Gastrocnemius medialis (tissue), 4 donors: ENCODE measurements at regions not wholly inside any gene's neighbourhood (a gene's known extent, or its start where the extent isn't known, plus 50 kb on each side); places are given as distances from the start of the nearest gene placed in this dataset.

ENCODE experiments used
- ATAC-seq, 2 donors: fragments of 150-250 bp; one replicate each; pipeline ENCODE4 v1.9.1; 2016
- DNase-seq, 2 donors: peaks; one replicate each; pipeline ENCODE4 v3.0.0-alpha.2; 2019
- H3K27ac ChIP-seq, 4 donors: fragments of 200-600 bp; sonication (generic); 1 replicate in 1 of 4; 2 replicates in 3 of 4; pipeline ENCODE4 v1.5.1; 2016 to 2018; ENCODE audit warnings: mild to moderate bottlenecking in 2 of 4, moderate library complexity in 1 of 4
- H3K27me3 ChIP-seq, 3 donors: fragments of 200-600 bp; sonication (generic) in 2 of 3; 1 replicate in 1 of 3; 2 replicates in 2 of 3; pipeline versions ENCODE4 v1.5.1 to v1.6.0; 2016 to 2019; ENCODE audit warnings: mild to moderate bottlenecking in 1 of 3, moderate library complexity in 1 of 3
- H3K36me3 ChIP-seq, 2 donors: fragments of 200-600 bp; sonication (generic) in 1 of 2; one replicate each; pipeline ENCODE4 v1.5.1; 2017 to 2018
- H3K4me1 ChIP-seq, 2 donors: fragments of 200-600 bp; sonication (generic) in 1 of 2; one replicate each; pipeline ENCODE4 v1.5.1; 2016 to 2017; ENCODE audit warnings: mild to moderate bottlenecking in 2 of 2
- H3K4me3 ChIP-seq, 4 donors: fragments of 200-600 bp; sonication (generic) in 3 of 4; 1 replicate in 1 of 4; 2 replicates in 3 of 4; pipeline ENCODE4 v1.5.1; 2016 to 2019; ENCODE audit warnings: mild to moderate bottlenecking in 2 of 4
- H3K9me3 ChIP-seq, 3 donors: fragments of 200-600 bp; sonication (generic) in 2 of 3; 1 replicate in 1 of 3; 2 replicates in 2 of 3; pipeline ENCODE4 v1.5.1; 2016 to 2019
- POLR2A ChIP-seq, 2 donors: fragments of 450-650 bp; IDR thresholded peaks; one replicate each; pipeline ENCODE4 v1.6.1; 2017; ENCODE audit warnings: antibody characterized with exemption in 2 of 2, mild to moderate bottlenecking in 2 of 2, moderate library complexity in 2 of 2
- in situ Hi-C, 4 donors: fragments of 200-750 bp; cut with MboI; loops; one replicate each; pipeline versions ENCODE4 v1.15.0 to v1.8.0; 2017; ENCODE audit warnings: low sequenced_read_pairs in 4 of 4
- intact Hi-C: fragments of 100-400 bp; cut with DNase I; formaldehyde crosslinking; loops from one replicate; pipeline ENCODE4 v1.15.1; 2023; ENCODE audit warnings: low total_unique reads
- TF ChIP-seq, protein P1 (sequence below), 5 experiments: fragments of 450-650 bp in 3 of 5; fragments of 200-600 bp in 2 of 5; sonication (generic) in 2 of 5; IDR thresholded peaks in 4 of 5; conservative IDR thresholded peaks in 1 of 5; 1 replicate in 4 of 5; 2 replicates in 1 of 5; pipeline ENCODE4 v1.5.1; 2016 to 2019; ENCODE audit warnings: antibody characterized with exemption in 5 of 5, mild to moderate bottlenecking in 3 of 5, moderate library complexity in 3 of 5

GRCh38 chr6:85065831-85066230 is 301.4 kb upstream of the TBX18 start:
- H3K27ac ChIP-seq = no peak overlapping the region
- intact Hi-C loops = no loop called here
- no peaks in the 10 kb centered on the region for H3K36me3 ChIP-seq
- DNase-seq (no peak), ATAC-seq (no peak)
- no peaks in the 10 kb centered on the region for H3K4me1 ChIP-seq
- H3K27me3 ChIP-seq = no peaks in the 10 kb centered on the region
- no peaks in the 10 kb centered on the region for H3K9me3 ChIP-seq
- in situ Hi-C loops = no loop called here
- H3K4me3 ChIP-seq = no peak overlapping the region
- TF ChIP-seq POLR2A (IDR thresholded peaks at IDR 0.05) = no peak
- TF ChIP-seq, protein P1, sequence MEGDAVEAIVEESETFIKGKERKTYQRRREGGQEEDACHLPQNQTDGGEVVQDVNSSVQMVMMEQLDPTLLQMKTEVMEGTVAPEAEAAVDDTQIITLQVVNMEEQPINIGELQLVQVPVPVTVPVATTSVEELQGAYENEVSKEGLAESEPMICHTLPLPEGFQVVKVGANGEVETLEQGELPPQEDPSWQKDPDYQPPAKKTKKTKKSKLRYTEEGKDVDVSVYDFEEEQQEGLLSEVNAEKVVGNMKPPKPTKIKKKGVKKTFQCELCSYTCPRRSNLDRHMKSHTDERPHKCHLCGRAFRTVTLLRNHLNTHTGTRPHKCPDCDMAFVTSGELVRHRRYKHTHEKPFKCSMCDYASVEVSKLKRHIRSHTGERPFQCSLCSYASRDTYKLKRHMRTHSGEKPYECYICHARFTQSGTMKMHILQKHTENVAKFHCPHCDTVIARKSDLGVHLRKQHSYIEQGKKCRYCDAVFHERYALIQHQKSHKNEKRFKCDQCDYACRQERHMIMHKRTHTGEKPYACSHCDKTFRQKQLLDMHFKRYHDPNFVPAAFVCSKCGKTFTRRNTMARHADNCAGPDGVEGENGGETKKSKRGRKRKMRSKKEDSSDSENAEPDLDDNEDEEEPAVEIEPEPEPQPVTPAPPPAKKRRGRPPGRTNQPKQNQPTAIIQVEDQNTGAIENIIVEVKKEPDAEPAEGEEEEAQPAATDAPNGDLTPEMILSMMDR (IDR thresholded peaks at IDR 0.05 in 4 of 5, conservative IDR thresholded peaks at IDR 0.05 in 1 of 5) = no peak

DNA sequence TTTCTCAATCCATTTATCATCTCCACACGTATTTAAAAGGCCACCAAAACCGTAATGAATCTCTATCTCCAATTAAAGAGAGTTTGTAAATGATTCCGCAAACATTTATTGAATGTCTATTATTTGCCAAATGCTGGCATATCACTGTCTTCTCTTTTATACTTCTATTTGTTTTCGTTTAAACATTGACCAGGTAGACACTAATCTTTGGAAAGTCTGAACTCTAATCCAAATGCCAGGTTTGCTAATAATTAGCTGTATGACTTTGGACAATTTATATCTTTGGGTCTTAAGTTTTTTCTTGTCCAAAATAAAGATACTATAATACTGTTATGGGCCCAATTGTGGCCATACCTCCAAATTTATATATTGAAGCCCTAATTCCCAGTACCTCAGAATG is 299.2 kb upstream of the TBX18 start:
- DNase-seq (no peak), ATAC-seq (no peak)
- intact Hi-C loops = no loop called here
- in situ Hi-C loops = no loop called here
- H3K36me3 ChIP-seq = no peaks in the 10 kb centered on the region
- no peaks in the 10 kb centered on the region for H3K27me3 ChIP-seq
- H3K27ac ChIP-seq = no peak overlapping the region
- H3K4me3 ChIP-seq = no peak overlapping the region
- TF ChIP-seq, protein P1 (IDR thresholded peaks at IDR 0.05 in 4 of 5, conservative IDR thresholded peaks at IDR 0.05 in 1 of 5) = no peak
- TF ChIP-seq POLR2A (IDR thresholded peaks at IDR 0.05) = no peak
- no peaks in the 10 kb centered on the region for H3K4me1 ChIP-seq
- H3K9me3 ChIP-seq = no peaks in the 10 kb centered on the region

GRCh38 chr6:85062884-85063283 is 298.5 kb upstream of the TBX18 start:
- Histone ChIP-seq H3K9me3 (no peaks in the 10 kb centered on the region), H3K27ac (no peak overlapping the region), H3K27me3 (no peaks in the 10 kb centered on the region), H3K4me1 (no peaks in the 10 kb centered on the region), H3K36me3 (no peaks in the 10 kb centered on the region), H3K4me3 (no peak overlapping the region)
- intact Hi-C loops (no loop called here), in situ Hi-C loops (no loop called here)
- TF ChIP-seq, protein P1 (IDR thresholded peaks at IDR 0.05 in 4 of 5, conservative IDR thresholded peaks at IDR 0.05 in 1 of 5) = no peak
- TF ChIP-seq POLR2A (IDR thresholded peaks at IDR 0.05) = no peak
- DNase-seq = no peak
- no peak for ATAC-seq

DNA sequence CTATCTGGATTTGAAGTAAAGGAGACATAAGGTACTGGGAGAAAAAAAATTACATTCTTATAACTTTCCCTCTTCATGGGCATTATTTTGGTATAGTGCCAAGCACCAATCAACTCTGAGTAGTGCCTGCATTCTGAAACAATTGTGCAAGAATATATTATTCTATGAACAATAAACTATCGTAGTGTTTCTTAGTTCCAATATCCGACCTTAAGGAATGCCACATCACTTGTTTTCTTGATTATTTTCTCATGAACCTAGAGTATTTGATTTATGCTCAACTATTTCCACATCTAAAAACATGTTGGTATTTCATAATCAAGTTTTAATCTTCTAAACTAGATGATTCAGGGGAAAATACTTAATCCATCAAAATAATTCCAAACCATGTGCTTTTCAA is 294.4 kb upstream of the TBX18 start:
- no peak for TF ChIP-seq POLR2A (IDR thresholded peaks at IDR 0.05)
- TF ChIP-seq, protein P1 (IDR thresholded peaks at IDR 0.05 in 4 of 5, conservative IDR thresholded peaks at IDR 0.05 in 1 of 5) = no peak
- Histone ChIP-seq H3K9me3 (no peaks in the 10 kb centered on the region), H3K4me3 (no peak overlapping the region), H3K27ac (no peak overlapping the region), H3K36me3 (no peaks in the 10 kb centered on the region), H3K27me3 (no peaks in the 10 kb centered on the region), H3K4me1 (no peaks in the 10 kb centered on the region)
- in situ Hi-C loops = no loop called here
- DNase-seq (no peak), ATAC-seq (no peak)
- intact Hi-C loops = no loop called here

DNA sequence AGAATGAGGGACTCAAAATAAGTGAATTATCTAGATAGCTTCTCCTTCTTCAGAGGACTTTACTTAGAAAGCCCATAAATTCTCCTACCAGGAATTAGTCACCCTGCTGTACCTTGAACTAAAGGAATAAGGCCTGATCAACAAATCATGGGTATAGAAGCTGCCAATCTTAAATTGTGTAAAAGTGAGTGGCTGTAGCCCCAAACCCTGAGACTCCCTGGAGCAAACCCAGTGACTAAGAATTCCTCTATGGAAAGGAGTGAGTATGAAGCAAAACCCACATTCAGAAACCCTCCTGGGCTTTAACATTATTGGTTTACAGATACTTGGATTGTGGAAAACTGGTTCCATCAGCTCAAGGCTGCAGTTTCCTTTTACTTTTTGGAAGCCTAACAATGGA is 285.8 kb upstream of the TBX18 start:
- Histone ChIP-seq H3K27ac (no peak overlapping the region), H3K9me3 (no peaks in the 10 kb centered on the region), H3K4me3 (no peak overlapping the region), H3K4me1 (no peaks in the 10 kb centered on the region), H3K36me3 (no peaks in the 10 kb centered on the region), H3K27me3 (no peaks in the 10 kb centered on the region)
- ATAC-seq (no peak), DNase-seq (no peak)
- intact Hi-C loops (no loop called here), in situ Hi-C loops (no loop called here)
- TF ChIP-seq, protein P1 (IDR thresholded peaks at IDR 0.05 in 4 of 5, conservative IDR thresholded peaks at IDR 0.05 in 1 of 5) = no peak
- no peak for TF ChIP-seq POLR2A (IDR thresholded peaks at IDR 0.05)
